WERI-Rb-1 (cell line): ENCODE measurements at regions not wholly inside any gene's neighbourhood (a gene's known extent, or its start where the extent isn't known, plus 50 kb on each side); places are given as distances from the start of the nearest gene placed in this dataset.

Experiments used
- DNase-seq: peaks from one replicate; pipeline ENCODE4 v3.0.0-alpha.2; 2020
- H3K27ac ChIP-seq: fragments of 250-450 bp; sonication (Bioruptor Pico); 2 replicates; pipeline ENCODE4 v1.5.1; 2020; ENCODE audit warnings: mild to moderate bottlenecking, moderate library complexity
- H3K27me3 ChIP-seq: fragments of 250-450 bp; sonication (Bioruptor Pico); 2 replicates; pipeline ENCODE4 v1.5.1; 2021; ENCODE audit warnings: mild to moderate bottlenecking, low read depth, moderate library complexity; ENCODE audit not compliant: insufficient read depth, severe bottlenecking
- H3K36me3 ChIP-seq: fragments of 250-450 bp; sonication (Bioruptor Pico); 2 replicates; pipeline ENCODE4 v1.5.1; 2020; ENCODE audit warnings: mild to moderate bottlenecking, moderate library complexity
- H3K4me3 ChIP-seq: 2 replicates; pipeline ENCODE4 v1.5.1; 2011; ENCODE audit warnings: low read depth, mild to moderate bottlenecking, control low read depth, low read length
- H3K9me3 ChIP-seq: fragments of 250-450 bp; sonication (Bioruptor Pico); 2 replicates; pipeline ENCODE4 v1.5.1; 2021; ENCODE audit warnings: mild to moderate bottlenecking, moderate library complexity; ENCODE audit not compliant: severe bottlenecking
- CTCF ChIP-seq: IDR thresholded peaks from 2 replicates; pipeline ENCODE4 v1.5.1; 2011; ENCODE audit warnings: low read depth, mild to moderate bottlenecking, control low read depth, inconsistent platforms, low read length

DNA sequence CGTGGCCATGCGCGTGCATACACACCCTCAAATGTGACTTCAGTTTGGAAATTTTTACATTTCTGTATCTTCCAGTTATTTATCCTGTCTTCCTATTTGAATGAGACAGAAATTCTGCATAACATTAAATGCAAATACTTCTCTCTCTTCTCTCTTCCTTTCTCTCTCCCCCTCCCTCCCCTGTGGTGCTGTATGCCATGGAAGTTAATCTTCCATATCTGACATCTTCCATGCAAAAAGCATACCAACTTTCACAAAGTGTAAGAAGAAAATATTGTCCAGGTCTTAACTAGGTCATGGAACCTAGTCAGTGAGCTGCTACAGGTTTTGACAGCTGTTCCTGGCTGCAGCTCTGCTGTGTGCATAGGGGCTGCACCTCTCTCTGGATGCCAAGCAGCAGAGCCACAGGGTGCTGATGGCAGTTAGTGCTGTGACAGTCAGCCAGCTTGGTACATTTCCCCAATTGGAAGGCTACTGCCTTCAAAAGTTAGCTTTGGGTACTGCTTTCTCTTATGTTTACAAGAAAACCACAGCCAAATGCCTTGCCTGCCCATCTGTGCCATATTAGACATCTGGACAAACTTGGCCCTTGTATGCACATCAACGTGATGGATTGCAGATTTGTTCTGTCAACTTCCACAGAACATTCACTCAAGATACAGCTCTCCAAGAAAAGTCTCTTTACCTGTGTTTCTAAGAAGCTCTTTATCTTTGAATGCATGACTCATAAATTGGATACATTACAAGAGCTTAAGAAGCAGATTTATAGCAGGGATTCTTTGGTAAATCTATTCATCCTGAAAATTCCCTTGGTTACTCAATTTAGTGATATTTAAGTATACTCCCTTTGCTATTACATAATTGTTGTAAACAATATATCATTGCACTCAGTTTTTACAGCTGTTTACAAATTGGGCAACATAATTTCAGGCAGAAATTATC lies 623.8 kb downstream of the EPHA5 start:
- Histone ChIP-seq H3K9me3 (no peaks in the 10 kb centered on the region), H3K36me3 (no peaks in the 10 kb centered on the region), H3K27me3 (no peaks in the 10 kb centered on the region), H3K4me3 (no peak overlapping the region), H3K27ac (no peak overlapping the region)
- TF ChIP-seq CTCF = no peak
- no peak for DNase-seq

DNA sequence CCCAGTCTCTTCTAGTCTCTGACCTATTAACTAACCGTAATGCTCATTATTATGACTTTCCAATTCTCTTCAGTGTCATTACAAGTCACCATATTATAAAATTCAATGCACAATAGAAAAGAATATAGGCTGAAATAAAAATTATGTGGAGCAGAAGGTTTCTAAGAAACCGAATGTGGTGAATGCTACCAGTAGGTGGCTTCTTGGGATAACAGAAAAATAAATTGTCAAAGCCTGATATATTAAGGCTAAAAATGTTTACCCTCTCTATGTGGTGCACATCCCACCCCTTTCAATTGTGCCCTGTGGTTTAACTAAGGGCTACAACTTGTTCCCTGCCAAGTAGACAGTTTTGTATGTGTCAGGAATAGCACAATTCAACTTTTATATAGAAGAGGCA lies 624.6 kb upstream of the TECRL start:
- no peak overlapping the region for H3K4me3 ChIP-seq
- no peak for TF ChIP-seq CTCF
- DNase-seq = no peak
- no peaks in the 10 kb centered on the region for H3K36me3 ChIP-seq
- no peaks in the 10 kb centered on the region for H3K27me3 ChIP-seq
- no peaks in the 10 kb centered on the region for H3K9me3 ChIP-seq
- no peak overlapping the region for H3K27ac ChIP-seq

DNA sequence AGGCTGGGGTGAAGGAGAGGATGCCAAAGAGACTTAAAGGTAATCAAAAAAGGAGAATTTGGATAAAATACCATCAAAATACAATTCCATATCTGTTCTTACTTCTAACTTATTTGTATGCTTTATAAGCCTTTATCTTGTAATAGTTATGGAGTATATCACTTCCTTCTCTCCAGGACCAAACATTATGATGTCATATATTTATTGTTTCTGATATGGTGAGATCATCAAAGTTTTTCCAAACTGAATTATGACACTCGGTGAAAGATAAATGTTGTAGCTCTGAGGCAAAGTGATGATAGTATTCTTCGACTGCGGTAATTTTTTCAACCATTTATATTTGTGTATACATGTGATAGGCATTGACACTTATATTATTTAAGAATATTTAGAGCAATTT lies 619.3 kb upstream of the TECRL start:
- DNase-seq = no peak
- H3K27me3 ChIP-seq = no peaks in the 10 kb centered on the region
- TF ChIP-seq CTCF = no peak
- H3K36me3 ChIP-seq = no peaks in the 10 kb centered on the region
- H3K9me3 ChIP-seq = no peaks in the 10 kb centered on the region
- no peak overlapping the region for H3K27ac ChIP-seq
- no peak overlapping the region for H3K4me3 ChIP-seq

DNA sequence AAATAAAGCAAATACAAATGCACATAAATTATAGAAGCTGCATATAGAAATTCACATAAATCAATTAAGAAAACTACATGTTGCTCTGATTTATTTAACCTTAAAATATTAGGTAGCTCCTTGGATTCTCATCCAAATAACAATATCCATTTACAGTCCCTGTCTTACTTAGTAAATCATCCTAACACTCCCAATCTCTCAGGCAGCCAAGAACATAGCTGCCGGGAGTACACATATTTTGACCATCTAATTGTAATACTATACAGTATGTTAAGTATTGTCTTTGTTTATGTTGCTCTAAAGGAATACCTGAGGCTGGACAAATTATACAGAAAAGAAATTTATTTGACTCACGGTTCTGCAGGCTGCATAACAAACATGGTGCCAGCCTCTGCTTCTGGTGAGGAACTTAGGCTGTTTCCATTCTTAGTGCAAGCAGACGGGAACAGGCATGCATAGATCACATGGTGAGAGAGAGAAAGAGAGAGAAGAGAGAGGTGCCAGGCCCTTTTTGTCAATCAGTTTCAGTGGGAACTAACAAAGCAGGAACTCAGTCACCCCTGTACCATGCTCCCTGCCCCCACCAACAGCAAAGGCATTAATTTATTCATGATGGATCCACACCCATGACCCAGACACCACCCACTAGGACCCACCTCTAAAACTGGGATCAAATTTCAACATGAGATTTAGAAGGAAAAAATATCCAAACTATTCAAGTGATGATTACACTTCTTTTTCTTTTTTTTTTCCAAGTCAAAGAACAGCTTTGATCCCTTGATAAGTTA lies 614.8 kb upstream of the TECRL start:
- no peaks in the 10 kb centered on the region for H3K27me3 ChIP-seq
- no peak overlapping the region for H3K27ac ChIP-seq
- no peak overlapping the region for H3K4me3 ChIP-seq
- no peak for TF ChIP-seq CTCF
- no peaks in the 10 kb centered on the region for H3K9me3 ChIP-seq
- no peak for DNase-seq
- H3K36me3 ChIP-seq = no peaks in the 10 kb centered on the region

DNA sequence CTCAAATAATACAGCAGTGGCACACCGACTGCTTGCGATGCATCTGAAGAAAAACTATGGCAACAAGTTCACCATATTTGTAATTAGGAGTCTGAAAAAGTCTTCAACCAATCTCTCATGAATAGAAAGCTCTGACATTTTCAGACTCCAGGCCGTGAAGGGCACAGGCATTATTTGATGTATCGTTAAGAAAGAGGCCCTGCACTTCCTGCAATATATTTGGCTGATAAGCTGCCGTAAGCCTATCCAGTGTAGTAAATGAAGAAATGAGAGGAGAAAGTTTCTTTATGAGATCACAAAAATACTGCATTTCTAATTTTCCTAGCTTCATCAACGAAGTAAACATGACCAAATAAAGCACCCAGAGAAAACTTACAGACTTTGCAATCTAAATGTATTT lies 613.8 kb upstream of the TECRL start:
- Histone ChIP-seq H3K27ac (no peak overlapping the region), H3K9me3 (no peaks in the 10 kb centered on the region), H3K36me3 (no peaks in the 10 kb centered on the region), H3K4me3 (no peak overlapping the region), H3K27me3 (no peaks in the 10 kb centered on the region)
- DNase-seq = no peak
- TF ChIP-seq CTCF = no peak
